Stomach (tissue), 8 donors: ENCODE measurements at regions not wholly inside any gene's neighbourhood (a gene's known extent, or its start where the extent isn't known, plus 50 kb on each side); places are given as distances from the start of the nearest gene placed in this dataset.
"Not testable (repeated sequence)": the region's sequence is repeated elsewhere in the genome, so short reads cannot be mapped to it uniquely, and the experiment has no call there.

Experiments used
- DNase-seq, 2 donors: peaks; one replicate each; pipeline versions ENCODE4 v3.0.0 to v3.0.0-alpha.2; 2013 to 2019
- H3K27ac ChIP-seq, 5 donors: fragments of 200-600 bp in 4 of 5; sonication (generic) in 4 of 5; one replicate each; pipeline ENCODE4 v1.5.1; 2013 to 2019; ENCODE audit warnings: mild to moderate bottlenecking in 1 of 5, moderate library complexity in 1 of 5
- H3K27me3 ChIP-seq, 3 donors: fragments of 200-600 bp; sonication (generic); one replicate each; pipeline ENCODE4 v1.5.1; 2017 to 2019; ENCODE audit warnings: mixed run types in 1 of 3
- H3K36me3 ChIP-seq, 4 donors: fragments of 200-600 bp; sonication (generic); 1 replicate in 3 of 4; 2 replicates in 1 of 4; pipeline ENCODE4 v1.5.1; 2016 to 2019
- H3K4me1 ChIP-seq, 4 donors: fragments of 200-600 bp; sonication (generic); one replicate each; pipeline ENCODE4 v1.5.1; 2016 to 2019
- H3K4me3 ChIP-seq, 4 donors: fragments of 200-600 bp; sonication (generic) in 3 of 4; one replicate each; pipeline ENCODE4 v1.5.1; 2016 to 2019; ENCODE audit warnings: mild to moderate bottlenecking in 1 of 4
- H3K9me3 ChIP-seq, 4 donors: fragments of 200-600 bp; sonication (generic); one replicate each; pipeline ENCODE4 v1.5.1; 2016 to 2019
- CTCF ChIP-seq, 7 experiments: fragments of 450-650 bp in 4 of 7; fragments of 200-600 bp in 3 of 7; sonication (generic) in 3 of 7; IDR thresholded peaks; one replicate each; pipeline ENCODE4 v1.5.1; 2016 to 2019; ENCODE audit warnings: antibody characterized with exemption in 7 of 7, control low read depth in 2 of 7, mild to moderate bottlenecking in 1 of 7
- EP300 ChIP-seq: sonication (generic); formaldehyde crosslinking; IDR thresholded peaks from one replicate; pipeline ENCODE4 v1.6.1; 2017; ENCODE audit warnings: antibody characterized with exemption
- POLR2A ChIP-seq, 4 donors: fragments of 450-650 bp; IDR thresholded peaks; one replicate each; pipeline ENCODE4 v1.6.1; 2016; ENCODE audit warnings: antibody characterized with exemption in 4 of 4, control low read depth in 2 of 4, mild to moderate bottlenecking in 1 of 4, moderate library complexity in 1 of 4
- POLR2AphosphoS5 ChIP-seq, 3 donors: sonication (generic); formaldehyde crosslinking; IDR thresholded peaks; one replicate each; pipeline ENCODE4 v1.6.1; 2016; ENCODE audit warnings: antibody characterized with exemption in 3 of 3
- WGBS, 5 donors: extraction: QIAGEN DNeasy Blood & Tissue Kit in 3 of 5; methylation state at CpG; one replicate each; pipeline versions ENCODE4 v1.1.5 to v1.1.7; 2013 to 2018; 5-methylcytosine and 5-hydroxymethylcytosine counted together
- intact Hi-C: fragments of 100-400 bp; cut with DNase I; formaldehyde crosslinking; loops from one replicate; pipeline ENCODE4 v1.15.1; 2023; ENCODE audit warnings: low total_unique reads
- donor health status: healthy with polysubstance abuse.
- donor health status: Bipolar disorder and iron deficiency.
- donor health status: healthy.

DNA sequence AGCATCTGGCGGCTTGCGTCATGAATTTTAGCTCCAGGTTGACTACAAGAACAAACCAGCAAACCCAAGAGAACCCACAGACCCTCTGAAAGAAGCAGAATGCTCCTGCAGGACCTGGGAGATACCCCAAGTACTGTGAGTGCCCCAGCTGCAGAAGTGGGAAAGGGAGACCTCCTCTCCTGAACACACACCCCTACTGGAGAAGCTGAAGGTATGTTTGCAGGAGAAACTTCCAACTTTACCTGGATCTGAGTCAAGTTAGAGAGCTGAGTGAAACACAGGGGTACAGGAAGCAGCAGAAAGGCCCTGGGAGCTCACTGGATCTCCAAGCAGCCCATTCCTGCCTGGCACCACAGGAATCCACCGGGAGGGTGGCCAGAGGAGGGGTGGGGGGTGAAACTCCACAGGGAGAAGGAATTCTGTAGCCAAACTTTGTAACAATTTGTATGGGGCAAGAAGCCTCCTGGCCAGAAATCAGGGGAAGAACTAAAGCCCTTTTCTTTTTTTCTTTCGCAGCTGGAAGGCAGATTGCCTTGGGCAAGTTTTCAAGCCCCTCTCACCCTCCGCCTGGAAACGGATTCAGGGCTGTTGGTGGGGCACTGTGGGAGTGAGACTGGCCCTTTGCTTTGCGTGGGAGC, 576.2 kb downstream of the BNC2 start:
- Histone ChIP-seq H3K27me3 (no peaks in the 10 kb centered on the region), H3K9me3 (peaks cover 0 to 5% (median 0%) of the 10 kb centered on the region in 4 donors), H3K27ac (no peak overlapping the region), H3K4me3 (no peak overlapping the region), H3K4me1 (peaks cover 0 to 9% (median 0%) of the 10 kb centered on the region in 4 donors), H3K36me3 (no peaks in the 10 kb centered on the region)
- 70 to 78% (median 72%) methylated on average over 7 of the region's 7 CpGs for whole genome bisulfite sequencing, 5 donors
- no peak for TF ChIP-seq EP300
- TF ChIP-seq POLR2A (IDR thresholded peaks at IDR 0.05), result no peak
- TF ChIP-seq POLR2AphosphoS5 (IDR thresholded peaks at IDR 0.05), result no peak
- TF ChIP-seq CTCF (IDR thresholded peaks at IDR 0.05), result no peak
- DNase-seq, result no peak
- intact Hi-C loops, result no loop called here

DNA sequence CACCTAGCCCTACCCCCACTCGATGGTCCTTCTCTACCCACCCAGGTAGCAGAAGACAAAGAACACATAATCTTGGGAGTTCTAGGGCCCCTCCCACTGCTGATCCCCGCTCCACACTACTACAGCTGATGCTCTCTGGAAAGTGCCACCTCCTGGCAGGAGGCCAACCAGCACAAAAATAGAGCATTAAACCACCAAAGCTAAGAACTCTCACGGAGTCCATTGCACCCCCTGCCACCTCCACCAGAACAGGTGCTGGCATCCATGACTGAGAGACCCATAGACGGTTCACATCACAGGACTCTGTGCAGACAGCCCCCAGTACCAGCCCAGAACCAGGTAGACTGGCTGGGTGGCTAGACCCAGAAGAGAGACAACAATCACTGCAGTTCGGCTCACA, 575.5 kb downstream of the BNC2 start:
- H3K36me3 ChIP-seq, H3K27ac ChIP-seq, H3K27me3 ChIP-seq, H3K4me1 ChIP-seq, H3K9me3 ChIP-seq, intact Hi-C loops, H3K4me3 ChIP-seq, DNase-seq: not testable (repeated sequence)
- 72 to 84% (median 78%) methylated on average over 4 to 5 of the region's 5 CpGs for whole genome bisulfite sequencing, 5 donors

GRCh38 chr9:16299368-16299767, 571.1 kb downstream of the BNC2 start:
- intact Hi-C loops, DNase-seq, H3K9me3 ChIP-seq, H3K27ac ChIP-seq, H3K4me1 ChIP-seq, H3K4me3 ChIP-seq, H3K27me3 ChIP-seq, H3K36me3 ChIP-seq: not testable (repeated sequence)
- WGBS, 5 donors, result 49 to 72% (median 60%) methylated on average over 3 of the region's 3 CpGs

DNA sequence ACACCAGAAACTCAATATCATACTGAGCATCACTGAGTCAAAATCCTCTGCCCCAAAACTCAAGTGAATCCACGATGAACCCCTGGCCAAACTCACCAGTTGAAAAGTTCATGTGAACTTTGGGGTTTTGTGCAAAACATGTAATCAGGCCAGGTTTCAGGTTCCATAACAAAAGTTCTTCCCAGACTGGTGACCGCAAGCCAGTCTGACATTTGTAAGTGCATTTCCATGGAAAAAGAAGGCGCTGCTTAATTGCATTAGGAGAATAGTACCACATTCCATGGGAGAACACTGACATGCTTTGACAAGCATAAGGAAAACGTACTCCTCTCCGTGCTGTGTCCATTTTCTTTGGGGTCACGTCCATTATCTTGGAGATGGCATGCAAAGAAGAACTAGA, 567.0 kb downstream of the BNC2 start:
- H3K4me3 ChIP-seq, result no peak overlapping the region
- intact Hi-C loops, result no loop called here
- peaks cover 0 to under 1% (median 0%) of the 10 kb centered on the region in 4 donors for H3K9me3 ChIP-seq
- no peaks in the 10 kb centered on the region for H3K36me3 ChIP-seq
- H3K27me3 ChIP-seq, result no peaks in the 10 kb centered on the region
- no peak for DNase-seq
- TF ChIP-seq POLR2AphosphoS5 (IDR thresholded peaks at IDR 0.05) (no peak), EP300 (no peak), CTCF (IDR thresholded peaks at IDR 0.05) (no peak), POLR2A (IDR thresholded peaks at IDR 0.05) (no peak)
- WGBS, 5 donors, result 82 to 88% (median 85%) methylated on average over 6 of the region's 6 CpGs
- no peak overlapping the region for H3K27ac ChIP-seq
- no peaks in the 10 kb centered on the region for H3K4me1 ChIP-seq

DNA sequence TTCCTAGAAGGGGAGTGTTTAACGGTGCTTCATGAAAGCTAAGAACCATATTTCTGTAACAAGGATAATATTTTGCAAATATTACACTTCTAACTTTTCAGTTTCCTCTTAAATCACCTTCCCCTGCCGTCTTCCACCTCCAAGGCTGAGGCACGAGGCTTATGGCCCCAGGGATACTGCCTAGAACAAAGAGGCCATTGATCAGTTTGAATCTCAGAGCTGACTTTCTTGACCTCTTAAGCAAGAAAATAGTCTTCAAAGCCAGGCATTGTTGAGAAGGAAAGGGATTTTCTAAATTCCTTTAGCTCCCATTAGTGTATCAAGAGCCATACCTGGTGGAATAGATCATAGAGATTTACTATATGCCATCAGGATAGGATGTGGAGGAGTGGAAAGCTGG, 566.2 kb downstream of the BNC2 start:
- no peaks in the 10 kb centered on the region for H3K9me3 ChIP-seq
- intact Hi-C loops, result no loop called here
- no peak overlapping the region for H3K27ac ChIP-seq
- H3K4me1 ChIP-seq, result no peaks in the 10 kb centered on the region
- H3K27me3 ChIP-seq, result no peaks in the 10 kb centered on the region
- H3K36me3 ChIP-seq, result no peaks in the 10 kb centered on the region
- H3K4me3 ChIP-seq, result no peak overlapping the region
- TF ChIP-seq POLR2AphosphoS5 (IDR thresholded peaks at IDR 0.05) (no peak), EP300 (no peak), CTCF (IDR thresholded peaks at IDR 0.05) (no peak), POLR2A (IDR thresholded peaks at IDR 0.05) (no peak)
- 46 to 62% (median 56%) methylated on average over 3 of the region's 3 CpGs for WGBS, 5 donors
- DNase-seq, result no peak
